Activated CD8-positive, alpha-beta T cell treated with anti-CD3 and anti-CD28 coated beads for 36 hours (primary cell): ENCODE measurements at regions not wholly inside any gene's neighbourhood (a gene's known extent, or its start where the extent isn't known, plus 50 kb on each side); places are given as distances from the start of the nearest gene placed in this dataset.

Experiments
- ATAC-seq: fragments of 200-7000 bp; cut with Tn5 transposase; one replicate; pipeline ENCODE4 v1.10.0; 2021; ENCODE audit warnings: mild to moderate bottlenecking, moderate library complexity
- CTCF ChIA-PET: fragments of 350-600 bp; sonication (Branson Sonifier 250); formaldehyde crosslinking; loops from one replicate; lab custom pipeline; 2021; ENCODE audit warnings: antibody characterized with exemption; lab: Charles Lee
- POLR2A ChIA-PET: fragments of 350-600 bp; sonication (Branson Sonifier 250); formaldehyde crosslinking; loops from one replicate; lab custom pipeline; 2021; ENCODE audit warnings: antibody characterized with exemption; lab: Charles Lee
- DNase-seq: peaks from one replicate; pipeline ENCODE4 v3.0.0-alpha.2; 2020
- H3K27ac Mint-ChIP-seq: one replicate; pipeline ENCODE4 v1.8.0; 2021; ENCODE audit warnings: mild to moderate bottlenecking, mixed read lengths
- H3K27me3 Mint-ChIP-seq: one replicate; pipeline ENCODE4 v1.8.0; 2021; ENCODE audit warnings: mixed read lengths
- H3K36me3 Mint-ChIP-seq: one replicate; pipeline ENCODE4 v1.8.0; 2021; ENCODE audit warnings: low read depth, mixed read lengths
- H3K4me1 Mint-ChIP-seq: one replicate; pipeline ENCODE4 v1.8.0; 2021; ENCODE audit warnings: low read depth, mixed read lengths
- H3K4me3 Mint-ChIP-seq: one replicate; pipeline ENCODE4 v1.8.0; 2021; ENCODE audit warnings: mild to moderate bottlenecking, moderate library complexity, mixed read lengths
- H3K9me3 Mint-ChIP-seq: one replicate; pipeline ENCODE4 v1.8.0; 2021; ENCODE audit warnings: mixed read lengths
- CTCF ChIP-seq: fragments of 200-600 bp; IDR thresholded peaks from one replicate; pipeline ENCODE4 v1.8.0; 2022; ENCODE audit warnings: antibody characterized with exemption, mild to moderate bottlenecking
- intact Hi-C: fragments of 100-400 bp; cut with micrococcal nuclease; formaldehyde crosslinking; loops from one replicate; pipeline ENCODE4 v1.10.0; 2022

GRCh38 chr20:22384978-22385377, 199.4 kb downstream of the FOXA2 start:
- H3K27me3 Mint-ChIP-seq = no peaks in the 10 kb centered on the region
- CTCF ChIA-PET = no interaction called here
- intact Hi-C loops = no loop called here
- H3K27ac Mint-ChIP-seq = no peak overlapping the region
- ATAC-seq (no peak), DNase-seq (no peak)
- POLR2A ChIA-PET = no interaction called here
- H3K4me1 Mint-ChIP-seq = no peaks in the 10 kb centered on the region
- H3K36me3 Mint-ChIP-seq = no peaks in the 10 kb centered on the region
- H3K4me3 Mint-ChIP-seq = no peak overlapping the region
- H3K9me3 Mint-ChIP-seq = no peaks in the 10 kb centered on the region
- TF ChIP-seq CTCF = no peak

DNA sequence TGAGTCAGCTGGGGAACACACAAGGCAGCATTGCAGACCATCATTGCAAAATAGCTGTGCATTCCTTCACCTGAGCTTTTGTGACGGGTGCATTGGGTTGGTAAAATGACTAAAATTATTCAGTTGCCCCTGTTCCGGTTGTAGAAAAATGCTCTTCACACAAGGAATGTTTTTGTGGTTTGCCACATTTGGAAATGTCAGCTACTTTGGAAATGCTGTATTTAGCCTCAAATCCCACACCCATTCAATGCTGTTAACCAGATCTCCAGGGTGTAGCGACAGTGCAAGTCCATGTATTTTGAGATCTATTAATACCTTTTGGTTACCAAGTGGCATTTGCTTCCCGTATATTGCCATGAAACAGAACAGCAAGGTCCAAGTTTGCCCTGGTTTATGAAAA, 201.2 kb downstream of the FOXA2 start:
- ATAC-seq = no peak

GRCh38 chr20:22382742-22383141, 201.6 kb downstream of the FOXA2 start:
- no peak for ATAC-seq
- CTCF ChIA-PET = no interaction called here
- Mint-ChIP-seq H3K36me3 (no peaks in the 10 kb centered on the region), H3K27ac (no peak overlapping the region), H3K4me1 (no peaks in the 10 kb centered on the region), H3K9me3 (no peaks in the 10 kb centered on the region), H3K4me3 (no peak overlapping the region), H3K27me3 (no peaks in the 10 kb centered on the region)
- POLR2A ChIA-PET = no interaction called here
- TF ChIP-seq CTCF = no peak
- intact Hi-C loops = no loop called here
- DNase-seq = no peak

More for the DNA sequence above, 201.2 kb downstream of the FOXA2 start:
- H3K36me3 Mint-ChIP-seq = no peaks in the 10 kb centered on the region
- intact Hi-C loops = no loop called here
- no peak for DNase-seq
- H3K27ac Mint-ChIP-seq = no peak overlapping the region
- no peak for TF ChIP-seq CTCF
- H3K4me1 Mint-ChIP-seq = no peaks in the 10 kb centered on the region
- ChIA-PET CTCF (no interaction called here), POLR2A (no interaction called here)
- no peak overlapping the region for H3K4me3 Mint-ChIP-seq
- H3K9me3 Mint-ChIP-seq = no peaks in the 10 kb centered on the region
- H3K27me3 Mint-ChIP-seq = no peaks in the 10 kb centered on the region

- DNase-seq (no peak), ATAC-seq (no peak)
- no peak for TF ChIP-seq CTCF
- no peaks in the 10 kb centered on the region for H3K4me1 Mint-ChIP-seq
- H3K4me3 Mint-ChIP-seq = no peak overlapping the region
- ChIA-PET POLR2A (no interaction called here), CTCF (no interaction called here)
- H3K27me3 Mint-ChIP-seq = no peaks in the 10 kb centered on the region
- intact Hi-C loops = no loop called here
- H3K9me3 Mint-ChIP-seq = no peaks in the 10 kb centered on the region
- H3K27ac Mint-ChIP-seq = no peak overlapping the region
- no peaks in the 10 kb centered on the region for H3K36me3 Mint-ChIP-seq
Observed at GRCh38 chr20:22381812-22382416, 202.5 kb downstream of the FOXA2 start.

GRCh38 chr20:22379472-22379871, 204.9 kb downstream of the FOXA2 start:
- Mint-ChIP-seq H3K4me1 (no peaks in the 10 kb centered on the region), H3K4me3 (no peak overlapping the region), H3K9me3 (no peaks in the 10 kb centered on the region), H3K27ac (no peak overlapping the region), H3K36me3 (no peaks in the 10 kb centered on the region), H3K27me3 (no peaks in the 10 kb centered on the region)
- no peak for DNase-seq
- ChIA-PET POLR2A (no interaction called here), CTCF (no interaction called here)
- TF ChIP-seq CTCF = no peak
- ATAC-seq = no peak
- intact Hi-C loops = no loop called here
